DND-41 (cell line): ENCODE measurements at regions not wholly inside any gene's neighbourhood (a gene's known extent, or its start where the extent isn't known, plus 50 kb on each side); places are given as distances from the start of the nearest gene placed in this dataset.

ENCODE experiments used
- ATAC-seq: fragments of 200-7000 bp; cut with Tn5 transposase; 3 replicates; pipeline ENCODE4 v1.9.1; 2021; ENCODE audit warnings: low read depth; ENCODE audit not compliant: insufficient read depth
- DNase-seq: peaks from one replicate; pipeline ENCODE4 v3.0.0-alpha.2; 2020
- H2AFZ ChIP-seq: 2 replicates; pipeline ENCODE4 v1.6.0; 2012; ENCODE audit warnings: low read depth, low read length
- H3K27ac ChIP-seq: 2 replicates; pipeline ENCODE4 v1.5.1; 2012; ENCODE audit warnings: low read length, inconsistent platforms
- H3K27me3 ChIP-seq: fragments of 200-600 bp; sonication (generic); 2 replicates; pipeline ENCODE4 v1.6.0; 2012; ENCODE audit warnings: low read length, mild to moderate bottlenecking, inconsistent platforms; ENCODE audit not compliant: insufficient read depth, poor library complexity
- H3K36me3 ChIP-seq: 2 replicates; pipeline ENCODE4 v1.5.1; 2012; ENCODE audit warnings: low read length, inconsistent platforms; ENCODE audit not compliant: insufficient read depth
- H3K4me1 ChIP-seq: 2 replicates; pipeline ENCODE4 v1.5.1; 2012; ENCODE audit warnings: mild to moderate bottlenecking, low read length; ENCODE audit not compliant: insufficient read depth
- H3K4me2 ChIP-seq: 2 replicates; pipeline ENCODE4 v1.6.0; 2012; ENCODE audit warnings: mild to moderate bottlenecking, moderate library complexity, low read length, inconsistent platforms; ENCODE audit not compliant: insufficient read depth
- H3K4me3 ChIP-seq, 2 experiments: fragments of 200-600 bp in 1 of 2; shearing (Covaris generic) in 1 of 2; 2 replicates each; pipeline ENCODE4 v1.5.1; 2012 to 2016; ENCODE audit warnings: inconsistent platforms in 2 of 2, low read length in 2 of 2, mild to moderate bottlenecking in 2 of 2, low read depth in 1 of 2, moderate library complexity in 1 of 2
- H3K79me2 ChIP-seq: 2 replicates; pipeline ENCODE4 v1.6.0; 2012; ENCODE audit warnings: low read length, inconsistent platforms; ENCODE audit not compliant: insufficient read depth
- H3K9ac ChIP-seq: 2 replicates; pipeline ENCODE4 v1.6.0; 2012; ENCODE audit warnings: low read depth, mild to moderate bottlenecking, inconsistent platforms, low read length, moderate library complexity
- H3K9me3 ChIP-seq: 2 replicates; pipeline ENCODE4 v1.5.1; 2012; ENCODE audit warnings: low read length, moderate library complexity, mild to moderate bottlenecking, inconsistent platforms; ENCODE audit not compliant: insufficient read depth, severe bottlenecking
- H4K20me1 ChIP-seq: 2 replicates; pipeline ENCODE4 v1.6.0; 2012; ENCODE audit warnings: low read length; ENCODE audit not compliant: insufficient read depth
- EZH2 ChIP-seq: IDR thresholded peaks from 3 replicates; pipeline ENCODE4 v1.6.1; 2012; ENCODE audit warnings: borderline replicate concordance, low read depth, mild to moderate bottlenecking, moderate library complexity, low read length, inconsistent platforms; ENCODE audit not compliant: severe bottlenecking
- TF ChIP-seq, protein P1 (sequence below): IDR thresholded peaks from 2 replicates; pipeline ENCODE4 v1.5.1; 2012; ENCODE audit warnings: borderline replicate concordance, low read length, moderate library complexity, mild to moderate bottlenecking; ENCODE audit not compliant: poor library complexity, severe bottlenecking; ENCODE audit errors: extremely low read depth

DNA sequence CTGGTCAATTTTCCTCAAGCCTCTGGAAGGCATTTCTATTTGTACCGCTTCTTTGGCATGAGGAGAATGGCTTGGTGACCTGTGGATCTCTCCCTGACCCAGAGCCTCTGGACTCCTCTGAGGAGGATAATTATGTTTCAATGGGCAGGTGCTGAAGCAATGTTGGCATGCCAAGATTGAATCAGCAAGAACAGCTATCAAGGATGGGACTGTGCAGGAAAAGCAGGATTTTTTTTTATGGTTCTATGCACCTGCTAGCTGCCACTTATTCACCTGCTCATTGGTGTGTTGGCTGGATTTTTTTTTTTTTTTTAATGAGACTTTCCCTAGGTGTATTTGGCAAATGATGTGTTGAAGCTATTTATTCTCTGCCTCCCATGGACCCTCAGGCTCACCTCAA, 821.2 kb downstream of the RPA4 start:
- no peak overlapping the region for H2AFZ ChIP-seq
- H3K4me2 ChIP-seq = no peak overlapping the region
- no peaks in the 10 kb centered on the region for H3K36me3 ChIP-seq
- no peak overlapping the region for H3K4me3 ChIP-seq
- no peak overlapping the region for H3K27ac ChIP-seq
- no peaks in the 10 kb centered on the region for H4K20me1 ChIP-seq
- H3K4me1 ChIP-seq = no peaks in the 10 kb centered on the region
- no peaks in the 10 kb centered on the region for H3K79me2 ChIP-seq
- H3K9ac ChIP-seq = no peak overlapping the region
- TF ChIP-seq EZH2 = no peak
- TF ChIP-seq, protein P1, sequence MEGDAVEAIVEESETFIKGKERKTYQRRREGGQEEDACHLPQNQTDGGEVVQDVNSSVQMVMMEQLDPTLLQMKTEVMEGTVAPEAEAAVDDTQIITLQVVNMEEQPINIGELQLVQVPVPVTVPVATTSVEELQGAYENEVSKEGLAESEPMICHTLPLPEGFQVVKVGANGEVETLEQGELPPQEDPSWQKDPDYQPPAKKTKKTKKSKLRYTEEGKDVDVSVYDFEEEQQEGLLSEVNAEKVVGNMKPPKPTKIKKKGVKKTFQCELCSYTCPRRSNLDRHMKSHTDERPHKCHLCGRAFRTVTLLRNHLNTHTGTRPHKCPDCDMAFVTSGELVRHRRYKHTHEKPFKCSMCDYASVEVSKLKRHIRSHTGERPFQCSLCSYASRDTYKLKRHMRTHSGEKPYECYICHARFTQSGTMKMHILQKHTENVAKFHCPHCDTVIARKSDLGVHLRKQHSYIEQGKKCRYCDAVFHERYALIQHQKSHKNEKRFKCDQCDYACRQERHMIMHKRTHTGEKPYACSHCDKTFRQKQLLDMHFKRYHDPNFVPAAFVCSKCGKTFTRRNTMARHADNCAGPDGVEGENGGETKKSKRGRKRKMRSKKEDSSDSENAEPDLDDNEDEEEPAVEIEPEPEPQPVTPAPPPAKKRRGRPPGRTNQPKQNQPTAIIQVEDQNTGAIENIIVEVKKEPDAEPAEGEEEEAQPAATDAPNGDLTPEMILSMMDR = no peak
- no peak for DNase-seq
- ATAC-seq = no peak
- no peaks in the 10 kb centered on the region for H3K9me3 ChIP-seq
- no peaks in the 10 kb centered on the region for H3K27me3 ChIP-seq

DNA sequence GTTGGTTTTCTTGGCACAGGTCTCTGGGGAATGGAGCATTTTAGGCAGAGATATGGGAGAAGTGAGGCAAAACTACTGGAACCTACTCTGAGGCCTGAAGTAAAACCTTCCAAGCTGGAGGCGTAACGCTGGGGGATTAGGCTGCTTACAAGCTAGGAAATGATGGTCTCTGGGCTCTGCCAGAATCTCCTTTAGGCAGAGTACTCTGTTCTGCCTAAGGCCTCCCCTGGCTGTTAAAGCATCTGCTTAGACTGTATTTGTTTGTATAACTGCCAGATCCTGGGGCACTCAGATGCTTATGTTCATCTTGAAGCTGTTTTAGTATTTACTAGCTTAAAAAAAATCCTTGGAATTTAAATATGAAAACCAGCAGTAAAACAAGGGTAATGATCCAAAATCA, 822.2 kb downstream of the RPA4 start:
- Histone ChIP-seq H2AFZ (no peak overlapping the region), H3K4me1 (no peaks in the 10 kb centered on the region), H3K36me3 (no peaks in the 10 kb centered on the region), H3K4me3 (no peak overlapping the region), H3K9ac (no peak overlapping the region), H3K9me3 (no peaks in the 10 kb centered on the region), H3K79me2 (no peaks in the 10 kb centered on the region), H4K20me1 (no peaks in the 10 kb centered on the region), H3K4me2 (no peak overlapping the region), H3K27ac (no peak overlapping the region), H3K27me3 (no peaks in the 10 kb centered on the region)
- no peak for TF ChIP-seq EZH2
- TF ChIP-seq, protein P1 = no peak
- DNase-seq (no peak), ATAC-seq (no peak)

DNA sequence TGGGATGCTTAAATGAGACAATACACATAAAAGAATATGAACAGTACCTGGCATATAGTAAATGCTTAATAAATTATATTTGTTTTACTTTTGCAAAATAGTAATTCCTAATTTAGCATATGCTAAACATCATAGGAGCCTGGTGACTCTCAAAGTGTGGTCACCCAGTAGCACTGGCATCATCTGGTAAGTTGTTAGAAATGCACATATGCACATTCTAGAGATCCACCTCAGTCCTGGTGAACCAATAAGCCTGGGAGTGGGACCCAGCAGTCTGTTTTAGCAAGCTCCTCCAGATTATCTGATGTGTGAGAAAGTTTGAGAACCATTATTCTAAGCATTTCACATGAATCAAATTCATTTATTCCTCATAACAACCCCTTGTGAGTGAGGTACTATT, 830.4 kb downstream of the RPA4 start:
- H3K9ac ChIP-seq = no peak overlapping the region
- H3K4me1 ChIP-seq = no peaks in the 10 kb centered on the region
- H4K20me1 ChIP-seq = no peaks in the 10 kb centered on the region
- no peak overlapping the region for H3K4me2 ChIP-seq
- DNase-seq (no peak), ATAC-seq (no peak)
- H3K79me2 ChIP-seq = no peaks in the 10 kb centered on the region
- no peaks in the 10 kb centered on the region for H3K27me3 ChIP-seq
- H3K4me3 ChIP-seq = no peak overlapping the region
- H3K36me3 ChIP-seq = no peaks in the 10 kb centered on the region
- no peak overlapping the region for H3K27ac ChIP-seq
- H2AFZ ChIP-seq = no peak overlapping the region
- no peaks in the 10 kb centered on the region for H3K9me3 ChIP-seq
- TF ChIP-seq, protein P1 = no peak
- no peak for TF ChIP-seq EZH2

DNA sequence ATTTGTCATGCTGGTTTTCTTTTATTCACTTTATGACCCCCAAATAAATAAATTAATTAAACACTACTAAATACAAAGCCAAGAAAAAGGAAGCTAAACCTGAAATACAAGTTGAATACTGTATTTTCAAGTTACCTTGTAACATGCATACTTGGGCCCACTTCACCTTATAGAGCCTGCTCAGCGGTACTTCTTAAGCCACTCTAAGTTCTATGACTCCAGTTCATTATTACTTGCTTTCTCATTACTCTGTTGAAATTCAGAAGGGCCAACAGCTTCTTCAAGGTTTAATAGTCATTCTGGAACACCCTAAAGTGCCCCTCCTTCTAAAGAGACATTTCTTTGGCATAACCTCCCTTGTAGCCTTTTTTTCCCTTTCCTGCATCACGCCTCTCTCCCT, 844.5 kb downstream of the RPA4 start:
- H3K4me1 ChIP-seq = no peaks in the 10 kb centered on the region
- no peaks in the 10 kb centered on the region for H3K27me3 ChIP-seq
- H3K9ac ChIP-seq = no peak overlapping the region
- H3K27ac ChIP-seq = no peak overlapping the region
- no peaks in the 10 kb centered on the region for H3K9me3 ChIP-seq
- H3K79me2 ChIP-seq = no peaks in the 10 kb centered on the region
- no peak overlapping the region for H3K4me2 ChIP-seq
- H2AFZ ChIP-seq = no peak overlapping the region
- ATAC-seq = no peak
- TF ChIP-seq EZH2 = no peak
- TF ChIP-seq, protein P1 = no peak
- no peaks in the 10 kb centered on the region for H3K36me3 ChIP-seq
- no peak overlapping the region for H3K4me3 ChIP-seq
- DNase-seq = no peak
- H4K20me1 ChIP-seq = no peaks in the 10 kb centered on the region
